Body of pancreas (tissue), 4 donors: ENCODE measurements at regions not wholly inside any gene's neighbourhood (a gene's known extent, or its start where the extent isn't known, plus 50 kb on each side); places are given as distances from the start of the nearest gene placed in this dataset.

Experiments
- CTCF ChIP-seq, 7 experiments: fragments of 450-650 bp in 4 of 7; fragments of 200-600 bp in 3 of 7; sonication (generic) in 3 of 7; IDR thresholded peaks; one replicate each; pipeline ENCODE4 v1.5.1; 2016 to 2019; ENCODE audit warnings: antibody characterized with exemption in 7 of 7
- POLR2A ChIP-seq, 3 donors: fragments of 450-650 bp; IDR thresholded peaks; one replicate each; pipeline ENCODE4 v1.6.1; 2016; ENCODE audit warnings: antibody characterized with exemption in 3 of 3, mild to moderate bottlenecking in 2 of 3

GRCh38 chr2:155994315-155994714, 338.2 kb downstream of the NR4A2 start:
- TF ChIP-seq CTCF (IDR thresholded peaks at IDR 0.05) = no peak
- TF ChIP-seq POLR2A (IDR thresholded peaks at IDR 0.05) = no peak
